ENCODE measurements at regions not wholly inside any gene's neighbourhood (a gene's known extent, or its start where the extent isn't known, plus 50 kb on each side); places are given as distances from the start of the nearest gene placed in this dataset.

GRCh38 chr7:17136126-17136525 lies 162.3 kb upstream of the AHR start:
- Histone ChIP-seq H3K27ac (no peak overlapping the region), H3K9me3 (no peaks in the 10 kb centered on the region), H3K4me3 (no peak overlapping the region), H3K4me1 (ENCODE audit: insufficient read depth) (no peaks in the 10 kb centered on the region), H3K36me3 (no peaks in the 10 kb centered on the region), H3K27me3 (no peaks in the 10 kb centered on the region)
- no peak for TF ChIP-seq POLR2A (IDR thresholded peaks at IDR 0.05)
- no peak for TF ChIP-seq EP300 (IDR thresholded peaks at IDR 0.05)
- TF ChIP-seq CTCF (IDR thresholded peaks at IDR 0.05) = no peak
- intact Hi-C loops (cut with DNase I) = no loop called here
- WGBS, 3 donors = 81 to 86% (median 83%) methylated on average over 6 of the region's 6 CpGs
- DNase-seq = no peak

GRCh38 chr7:17139081-17139480 lies 159.4 kb upstream of the AHR start:
- Histone ChIP-seq H3K4me3 (no peak overlapping the region), H3K27ac (no peak overlapping the region), H3K27me3 (no peaks in the 10 kb centered on the region), H3K9me3 (no peaks in the 10 kb centered on the region), H3K4me1 (ENCODE audit: insufficient read depth) (no peaks in the 10 kb centered on the region), H3K36me3 (no peaks in the 10 kb centered on the region)
- WGBS, 3 donors = 86 to 91% (median 88%) methylated on average over 1 of the region's 1 CpG
- intact Hi-C loops (cut with DNase I) = no loop called here
- no peak for TF ChIP-seq EP300 (IDR thresholded peaks at IDR 0.05)
- no peak for TF ChIP-seq CTCF (IDR thresholded peaks at IDR 0.05)
- TF ChIP-seq POLR2A (IDR thresholded peaks at IDR 0.05) = no peak
- no peak for DNase-seq

- Histone ChIP-seq H3K27me3 (no peaks in the 10 kb centered on the region), H3K4me1 (ENCODE audit: insufficient read depth) (no peaks in the 10 kb centered on the region), H3K4me3 (no peak overlapping the region), H3K9me3 (no peaks in the 10 kb centered on the region), H3K27ac (no peak overlapping the region), H3K36me3 (no peaks in the 10 kb centered on the region)
- WGBS, 3 donors = 94 to 100% (median 99%) methylated on average over 1 of the region's 1 CpG
- no peak for DNase-seq
- no peak for TF ChIP-seq POLR2A (IDR thresholded peaks at IDR 0.05)
- TF ChIP-seq EP300 (IDR thresholded peaks at IDR 0.05) = no peak
- no peak for TF ChIP-seq CTCF (IDR thresholded peaks at IDR 0.05)
- intact Hi-C loops (cut with DNase I) = no loop called here
These were observed 158.0 kb upstream of the AHR start for GRCh38 chr7:17140406-17140805.

- Histone ChIP-seq H3K36me3 (no peaks in the 10 kb centered on the region), H3K27ac (no peak overlapping the region), H3K4me1 (ENCODE audit: insufficient read depth) (peaks cover 2% of the 10 kb centered on the region), H3K4me3 (peak overlapping the region; percentile 19), H3K27me3 (no peaks in the 10 kb centered on the region), H3K9me3 (no peaks in the 10 kb centered on the region)
- 90 to 99% (median 97%) methylated on average over 2 of the region's 2 CpGs for WGBS, 3 donors
- TF ChIP-seq EP300 (IDR thresholded peaks at IDR 0.05) (no peak), POLR2A (IDR thresholded peaks at IDR 0.05) (no peak), CTCF (IDR thresholded peaks at IDR 0.05) (no peak)
- no peak for DNase-seq
- intact Hi-C loops (cut with DNase I) = no loop called here
These were observed 155.5 kb upstream of the AHR start for GRCh38 chr7:17142831-17143541.
